IPS-11a (cell line): ENCODE measurements at regions not wholly inside any gene's neighbourhood (a gene's known extent, or its start where the extent isn't known, plus 50 kb on each side); places are given as distances from the start of the nearest gene placed in this dataset.
"Not testable (repeated sequence)": the region's sequence is repeated elsewhere in the genome, so short reads cannot be mapped to it uniquely, and the experiment has no call there.

Source experiments
- H3K4me3 ChIP-seq: one replicate; pipeline ENCODE4 v1.5.1; 2013; ENCODE audit warnings: low read depth, low read length, control low read depth

DNA sequence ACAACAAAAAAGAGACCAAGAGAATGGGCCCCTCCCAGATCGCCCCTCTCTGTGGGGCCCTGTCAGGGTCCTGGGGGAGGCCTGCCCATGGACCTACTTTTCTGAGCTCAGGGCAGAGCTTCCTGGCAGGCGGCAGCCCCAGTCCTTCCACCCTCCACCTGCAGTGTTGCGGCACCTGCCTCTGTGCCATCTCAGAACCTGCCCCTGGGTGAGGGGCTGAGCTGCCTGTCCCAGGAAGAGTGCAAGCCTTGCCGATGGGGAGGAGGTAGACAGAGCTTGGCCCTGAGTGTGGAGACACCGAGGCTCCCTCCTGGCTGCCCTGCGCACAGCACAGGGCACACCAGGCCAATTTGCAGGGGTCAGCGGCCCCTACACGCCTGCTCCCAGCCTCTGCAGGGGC lies 67.5 kb downstream of the UNCX start:
- H3K4me3 ChIP-seq: no peak overlapping the region

- no peak overlapping the region for H3K4me3 ChIP-seq
These were observed 68.0 kb downstream of the UNCX start for GRCh38 chr7:1300636-1301035.

DNA sequence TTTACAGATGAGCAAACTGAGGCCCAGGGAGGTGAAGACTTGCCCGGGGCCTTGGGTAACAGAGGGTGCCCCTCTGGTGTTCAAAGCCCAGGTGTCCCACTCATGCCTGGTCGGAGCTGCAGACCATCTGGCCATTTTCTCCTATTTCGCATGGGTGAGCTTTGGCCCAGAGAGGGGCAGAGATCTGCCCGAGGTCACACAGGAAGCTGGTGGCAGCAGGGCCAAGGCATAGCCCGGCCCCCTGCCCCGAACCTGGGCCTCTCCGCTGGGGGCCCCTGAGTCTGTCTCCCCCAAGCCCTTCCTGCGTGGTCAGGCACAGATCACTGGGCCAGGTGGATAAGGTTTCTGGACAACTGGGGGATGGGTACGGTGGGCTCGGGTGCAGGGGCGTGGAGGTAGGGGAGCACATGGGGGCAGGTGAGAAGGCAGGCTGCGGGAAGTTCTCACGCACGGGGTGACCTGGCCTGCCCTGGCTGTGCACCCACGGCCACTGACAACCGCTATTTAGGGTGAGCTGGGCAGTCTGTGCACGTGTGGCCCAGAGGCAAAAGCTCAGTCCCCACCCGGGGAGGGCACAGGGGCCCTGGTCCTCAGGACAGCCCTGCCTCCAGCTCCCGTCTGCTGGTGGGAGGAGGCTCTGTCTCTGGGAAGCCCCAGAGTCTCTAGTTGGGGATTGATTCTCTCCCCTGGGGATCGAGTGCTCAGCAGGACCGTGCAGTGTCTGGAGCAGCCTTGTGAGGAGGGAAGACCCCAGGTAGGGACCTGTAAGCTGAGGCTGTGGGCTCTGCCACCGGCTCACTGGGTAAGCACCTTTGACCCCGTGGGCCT lies 68.6 kb downstream of the UNCX start:
- H3K4me3 ChIP-seq: no peak overlapping the region

GRCh38 chr7:1301882-1302251 lies 69.2 kb downstream of the UNCX start:
- no peak overlapping the region for H3K4me3 ChIP-seq

GRCh38 chr7:1302936-1303335 lies 70.3 kb downstream of the UNCX start:
- no peak overlapping the region for H3K4me3 ChIP-seq

DNA sequence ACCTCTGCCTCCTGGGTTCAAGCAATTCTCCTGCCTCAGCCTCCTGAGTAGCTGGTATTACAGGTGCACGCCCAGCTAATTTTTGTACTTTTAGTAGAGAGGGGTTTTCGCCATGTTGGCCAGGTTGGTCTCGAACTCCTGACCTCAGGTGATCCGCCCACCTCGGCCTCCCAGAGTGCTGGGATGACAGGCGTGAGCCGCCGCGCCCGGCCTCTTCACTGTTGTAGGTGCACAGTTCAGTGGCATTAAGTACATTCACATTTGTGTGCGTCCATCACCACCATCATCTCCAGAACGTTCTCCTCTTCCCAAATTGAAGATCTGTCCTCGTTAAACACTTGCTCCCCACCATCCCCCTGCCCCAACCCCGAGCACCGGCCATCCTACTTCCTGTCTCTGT lies 71.3 kb downstream of the UNCX start:
- H3K4me3 ChIP-seq: not testable (repeated sequence)

- H3K4me3 ChIP-seq: no peak overlapping the region
These were observed 73.2 kb downstream of the UNCX start for GRCh38 chr7:1305873-1306272.

DNA sequence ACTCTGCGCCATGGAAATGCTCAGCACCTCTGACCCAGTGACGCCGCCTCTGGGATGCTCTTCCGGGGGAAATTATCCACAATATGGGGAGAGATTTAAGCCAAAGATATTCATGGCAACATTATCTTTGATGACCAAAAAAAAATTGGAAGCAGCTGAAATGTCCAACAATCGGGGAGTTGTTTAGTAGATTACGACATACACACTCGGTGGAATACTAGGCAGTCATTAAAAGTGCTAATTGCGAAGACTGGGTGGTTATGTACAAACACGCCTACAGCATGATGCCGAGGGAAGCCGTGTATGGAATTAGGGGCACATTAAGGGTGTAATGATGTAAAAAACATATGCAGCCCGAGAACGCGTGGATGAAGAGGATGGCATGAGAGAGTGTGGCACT lies 75.2 kb downstream of the UNCX start:
- no peak overlapping the region for H3K4me3 ChIP-seq

GRCh38 chr7:1309290-1309689 lies 76.6 kb downstream of the UNCX start:
- H3K4me3 ChIP-seq: no peak overlapping the region

DNA sequence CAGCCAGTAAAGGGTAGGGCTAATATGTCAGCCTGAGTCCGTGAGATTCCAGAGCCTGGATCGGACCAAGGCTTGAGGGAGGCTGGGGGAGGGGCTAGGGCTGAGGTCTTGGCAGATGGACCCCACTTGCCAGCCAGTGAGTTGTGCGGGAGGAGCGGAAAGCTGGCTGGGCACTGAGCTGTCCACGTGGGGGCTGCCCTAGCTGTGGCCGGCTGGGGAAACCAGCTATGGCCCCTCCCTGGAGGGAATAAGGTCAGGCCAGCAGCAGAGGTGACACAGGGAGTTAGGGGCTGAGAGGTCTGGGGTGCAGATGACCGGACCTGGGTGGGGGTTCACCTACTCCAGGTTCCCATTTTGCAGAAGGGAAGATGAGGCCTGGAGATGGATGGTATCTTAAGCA lies 77.3 kb downstream of the UNCX start:
- H3K4me3 ChIP-seq: no peak overlapping the region

DNA sequence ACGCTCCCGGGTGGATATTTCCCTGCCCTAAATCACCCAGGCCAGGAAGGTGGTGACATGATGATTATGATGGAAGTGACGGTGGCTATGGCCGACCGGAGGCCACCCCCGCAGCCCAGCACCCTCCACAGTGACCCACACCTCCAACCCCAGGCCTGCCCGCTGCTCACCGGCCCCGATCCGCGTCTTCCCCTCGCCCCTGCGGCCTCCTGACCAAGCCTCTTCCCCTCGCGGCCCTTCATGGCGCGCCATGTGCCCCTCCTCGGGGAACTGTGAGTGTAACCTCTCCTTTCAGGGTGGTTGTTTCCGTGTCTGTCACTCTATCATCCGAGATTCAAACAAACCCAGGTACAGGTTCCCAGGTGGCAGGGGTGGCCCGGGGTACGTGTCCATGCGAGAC lies 78.3 kb downstream of the UNCX start:
- H3K4me3 ChIP-seq: no peak overlapping the region

DNA sequence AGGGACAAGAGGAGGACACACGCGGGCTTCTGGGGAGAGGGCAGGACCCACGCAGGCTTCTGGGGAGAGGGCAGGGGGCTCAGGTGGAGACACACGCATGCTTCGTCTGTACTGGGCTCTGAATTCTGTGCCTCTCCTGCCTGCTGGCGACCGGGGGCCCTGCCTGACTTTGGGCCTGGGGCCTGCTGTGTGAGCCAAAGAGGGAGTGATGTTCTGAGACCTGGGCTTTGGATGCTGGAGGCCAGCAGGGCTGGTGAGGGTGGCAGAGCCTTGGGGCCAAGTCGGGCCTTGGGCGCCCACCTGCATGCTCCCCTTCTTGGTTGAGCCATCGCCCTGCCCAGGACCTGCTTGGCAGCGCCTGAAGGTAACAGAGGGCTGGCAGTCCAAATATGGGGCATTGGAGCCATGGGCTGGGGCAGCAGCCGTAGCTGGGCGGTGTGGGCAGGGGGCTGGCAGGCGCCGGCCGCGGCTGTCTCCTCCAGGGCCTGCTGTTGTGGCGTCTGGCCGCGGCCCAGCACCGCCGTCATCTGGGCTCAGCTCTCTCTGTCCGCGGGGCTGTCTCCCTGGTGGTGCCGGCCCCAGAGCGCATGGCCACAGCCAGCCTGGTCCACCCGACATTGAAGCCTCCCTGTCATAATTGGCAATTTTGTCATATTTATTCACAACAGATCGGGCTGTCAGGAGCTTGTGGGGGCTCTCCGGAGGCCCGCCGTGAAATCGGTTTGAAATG lies 78.9 kb downstream of the UNCX start:
- no peak overlapping the region for H3K4me3 ChIP-seq

DNA sequence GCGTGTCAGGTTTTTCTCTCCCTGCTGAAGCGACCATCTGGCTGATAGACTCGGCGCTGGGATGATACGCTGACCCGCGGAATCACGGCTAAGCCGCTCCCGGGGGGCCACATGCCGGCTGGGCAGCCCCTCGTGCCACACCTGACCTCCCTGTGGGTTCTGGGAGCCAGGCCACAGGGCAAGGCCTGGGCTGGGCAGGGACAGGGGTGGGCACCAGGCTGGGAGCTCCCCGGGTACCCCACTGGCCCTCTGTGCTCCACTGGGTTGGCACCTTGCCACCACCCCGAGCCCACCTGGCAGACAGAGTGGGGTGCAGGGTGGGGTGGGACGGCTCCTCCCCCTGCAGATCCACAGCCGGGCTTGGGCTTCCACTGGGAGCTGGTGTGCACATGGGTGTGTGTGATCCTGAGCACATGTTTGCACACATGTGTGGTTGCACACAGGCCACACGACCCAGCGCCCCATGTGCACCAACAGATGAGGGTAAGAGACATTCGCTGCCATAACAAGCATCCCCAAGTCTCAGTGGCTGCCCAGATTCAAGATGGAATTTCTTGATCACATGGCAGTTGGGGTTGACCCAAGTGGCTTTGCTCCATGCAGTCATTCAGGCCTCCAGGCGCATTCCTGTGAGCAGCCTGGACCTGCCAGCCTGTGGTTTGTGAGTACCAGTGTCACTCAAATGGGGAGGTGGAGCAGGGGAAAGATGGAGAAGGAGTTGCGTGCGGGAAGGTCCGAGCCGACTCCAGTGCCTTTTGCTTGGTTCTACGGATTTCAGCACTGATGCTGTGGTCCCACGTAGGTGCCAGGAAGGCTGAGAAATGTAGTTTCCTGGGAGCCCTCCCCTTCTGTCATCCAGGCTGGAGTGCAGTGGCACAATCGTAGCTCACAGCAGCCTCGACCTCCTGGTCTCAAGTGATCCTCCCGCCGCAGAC lies 79.7 kb downstream of the UNCX start:
- no peak overlapping the region for H3K4me3 ChIP-seq

- no peak overlapping the region for H3K4me3 ChIP-seq
These were observed 80.9 kb downstream of the UNCX start for GRCh38 chr7:1313613-1314012.

GRCh38 chr7:1314021-1314907 lies 81.6 kb downstream of the UNCX start:
- no peak overlapping the region for H3K4me3 ChIP-seq

- no peak overlapping the region for H3K4me3 ChIP-seq
These were observed 82.3 kb downstream of the UNCX start for GRCh38 chr7:1314908-1315450.

- no peak overlapping the region for H3K4me3 ChIP-seq
These were observed 83.4 kb downstream of the UNCX start for GRCh38 chr7:1316086-1316485.

DNA sequence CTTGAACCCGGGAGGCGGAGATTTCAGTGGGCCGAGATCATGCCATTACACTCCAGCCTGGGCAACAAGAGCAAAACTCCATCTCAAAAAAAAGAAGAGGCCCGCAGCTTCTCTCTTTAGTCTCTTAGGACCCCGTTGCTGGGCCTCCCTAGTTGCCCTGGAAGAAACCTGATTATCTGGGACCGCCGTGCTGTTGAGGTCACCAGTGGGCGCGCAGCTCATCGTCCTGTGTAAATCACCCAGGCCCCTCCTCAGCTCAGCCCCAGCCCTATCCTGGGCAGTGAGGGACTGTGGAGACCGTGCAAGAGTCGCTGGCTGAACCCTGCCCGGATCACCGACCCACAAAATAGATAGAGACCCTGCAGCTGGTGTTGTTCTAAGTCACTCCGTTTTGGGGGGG lies 85.0 kb downstream of the UNCX start:
- H3K4me3 ChIP-seq: no peak overlapping the region

GRCh38 chr7:1318051-1318450 lies 85.4 kb downstream of the UNCX start:
- no peak overlapping the region for H3K4me3 ChIP-seq

DNA sequence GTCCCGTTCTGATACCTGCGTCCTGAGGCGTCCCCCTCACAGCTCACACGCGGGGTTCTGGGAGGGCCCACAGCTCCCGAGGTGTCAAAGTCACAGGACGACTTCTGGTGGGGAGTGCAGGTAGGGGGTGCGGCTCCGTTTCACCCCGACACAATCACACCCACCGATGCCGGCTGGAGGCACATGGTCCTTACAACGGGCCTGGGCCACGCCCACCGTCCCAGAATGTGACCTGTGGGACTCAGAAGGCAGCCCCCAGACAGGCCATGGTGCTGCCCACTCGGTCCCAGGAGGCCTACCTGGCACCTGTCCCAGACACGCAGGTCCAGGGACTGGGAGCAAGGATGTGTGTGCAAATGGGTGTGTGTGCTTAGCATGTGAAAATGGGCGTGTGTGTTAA lies 86.0 kb downstream of the UNCX start:
- no peak overlapping the region for H3K4me3 ChIP-seq
